SHP77 (cell line): ENCODE measurements at regions not wholly inside any gene's neighbourhood (a gene's known extent, or its start where the extent isn't known, plus 50 kb on each side); places are given as distances from the start of the nearest gene placed in this dataset.

Experiments
- DNase-seq, 2 experiments: peaks; one replicate each; lab custom pipeline; 2025; lab: John Stamatoyannopoulos, UW

GRCh38 chr13:106129273-106129672 lies 406.2 kb downstream of the EFNB2 start:
- DNase-seq = no peak

GRCh38 chr13:106122234-106122633 lies 413.2 kb downstream of the EFNB2 start:
- no peak for DNase-seq

- DNase-seq = no peak
Measured at GRCh38 chr13:106121173-106121754, 414.2 kb downstream of the EFNB2 start.

DNA sequence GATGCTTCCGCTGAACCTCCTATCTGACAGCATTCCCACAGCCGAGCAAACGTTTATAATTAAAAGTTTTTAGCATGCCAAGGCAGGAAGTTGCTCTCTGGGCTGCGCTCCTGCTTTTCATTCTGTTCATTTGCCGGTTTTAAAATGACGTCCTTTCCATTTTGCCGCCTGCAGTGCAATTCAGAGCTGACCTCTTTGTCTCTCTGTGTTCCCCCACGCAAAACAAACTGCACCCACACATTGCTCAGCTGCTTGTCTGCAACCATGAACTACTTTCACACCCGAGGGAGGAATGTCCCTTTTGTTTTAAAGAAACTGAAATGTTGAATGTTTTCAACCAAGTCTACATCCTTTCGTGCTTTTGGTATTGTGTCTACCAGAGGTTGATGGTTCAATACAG lies 416.5 kb downstream of the EFNB2 start:
- no peak for DNase-seq

DNA sequence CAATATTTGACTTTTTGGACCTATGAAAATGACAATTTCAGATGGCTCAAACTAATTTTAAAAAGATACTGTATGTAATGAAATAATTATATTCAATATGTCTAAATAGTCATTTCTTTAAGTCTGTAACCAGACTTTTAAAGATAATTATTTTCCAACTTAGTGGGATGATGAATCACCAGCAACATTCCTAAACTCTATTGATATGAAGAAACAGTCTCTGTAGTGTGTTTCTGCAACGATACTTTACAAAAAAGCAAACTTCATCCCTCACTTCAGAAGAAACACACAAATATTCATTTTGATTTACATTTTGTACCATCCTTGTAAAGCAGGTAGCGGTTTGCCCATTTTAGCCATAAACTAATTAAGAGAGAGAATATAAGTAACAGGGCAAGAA lies 417.4 kb downstream of the EFNB2 start:
- no peak for DNase-seq

DNA sequence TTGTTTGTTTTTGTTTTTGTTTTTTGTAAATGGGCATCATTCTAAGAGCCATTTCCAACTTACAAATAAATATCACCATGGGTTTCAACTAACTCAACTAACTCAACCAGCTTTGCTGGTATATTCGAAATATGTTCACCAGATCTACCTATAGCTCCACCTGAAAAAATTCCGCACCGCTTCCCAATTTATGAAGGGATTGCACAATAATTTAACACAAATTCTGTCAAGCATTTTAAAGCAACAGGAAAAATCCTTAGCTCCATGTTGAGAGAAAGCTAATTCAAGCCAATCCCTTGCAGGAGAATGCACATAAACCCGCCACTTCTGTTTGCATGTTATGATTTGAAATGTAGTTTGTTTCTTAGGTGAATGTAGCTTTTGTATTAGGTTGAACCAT lies 417.8 kb downstream of the EFNB2 start:
- no peak for DNase-seq

DNA sequence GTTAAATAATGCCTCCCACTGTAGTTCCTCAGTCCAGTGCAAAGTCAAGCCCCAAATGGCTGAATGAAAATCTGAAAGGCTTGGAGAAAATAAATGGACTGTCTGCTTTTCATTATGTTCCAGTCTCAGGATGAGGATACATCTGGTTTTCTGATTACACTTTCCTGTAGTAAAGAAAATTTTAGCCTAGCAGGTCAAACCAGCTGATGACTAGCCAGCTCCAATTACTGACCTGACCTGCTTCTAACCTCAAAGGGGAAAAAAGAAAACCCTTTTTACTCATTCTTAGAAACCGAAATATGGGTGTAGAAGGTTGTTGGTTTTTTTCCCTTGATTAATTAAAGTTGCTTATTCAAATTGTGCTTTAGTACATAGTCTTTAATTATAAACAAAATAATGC lies 418.4 kb downstream of the EFNB2 start:
- no peak for DNase-seq

GRCh38 chr13:106115081-106115480 lies 420.4 kb downstream of the EFNB2 start:
- no peak for DNase-seq

DNA sequence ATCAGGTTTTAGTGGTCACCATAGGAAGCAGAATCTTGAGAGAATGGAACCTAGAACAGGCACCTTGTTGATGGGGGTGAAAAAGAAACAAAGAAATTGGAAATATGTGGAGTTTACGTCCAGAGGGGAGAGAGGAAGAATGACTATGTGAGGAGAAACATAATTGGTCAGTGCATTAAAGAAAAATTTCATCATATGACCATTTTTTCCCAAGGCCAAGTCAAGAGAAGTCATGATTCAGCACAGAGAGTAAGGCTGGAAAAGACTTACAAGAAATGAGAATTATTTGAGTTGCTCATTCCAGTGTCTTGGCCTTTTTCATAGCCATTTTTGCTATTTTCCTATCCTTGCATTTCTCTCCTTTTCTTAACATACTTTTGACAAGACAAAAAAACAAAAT lies 421.7 kb downstream of the EFNB2 start:
- no peak for DNase-seq

DNA sequence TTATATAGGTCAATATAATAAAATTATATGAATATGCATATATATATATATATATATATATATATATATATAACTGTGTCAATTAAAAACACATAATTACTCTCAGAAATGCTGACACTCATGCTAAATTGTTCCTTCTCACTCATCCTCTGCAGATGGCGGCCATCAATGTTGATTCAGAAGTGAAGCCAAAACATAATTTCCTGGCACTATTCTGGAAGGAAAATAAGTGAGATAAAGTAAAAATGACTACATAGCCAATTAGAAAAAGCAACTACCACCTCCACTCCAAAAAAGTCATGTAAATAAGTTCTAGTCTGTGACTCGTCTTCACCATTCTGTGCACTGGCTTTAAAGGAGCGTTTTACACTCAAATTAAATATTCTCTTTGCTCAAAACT lies 423.3 kb downstream of the EFNB2 start:
- DNase-seq = no peak

DNA sequence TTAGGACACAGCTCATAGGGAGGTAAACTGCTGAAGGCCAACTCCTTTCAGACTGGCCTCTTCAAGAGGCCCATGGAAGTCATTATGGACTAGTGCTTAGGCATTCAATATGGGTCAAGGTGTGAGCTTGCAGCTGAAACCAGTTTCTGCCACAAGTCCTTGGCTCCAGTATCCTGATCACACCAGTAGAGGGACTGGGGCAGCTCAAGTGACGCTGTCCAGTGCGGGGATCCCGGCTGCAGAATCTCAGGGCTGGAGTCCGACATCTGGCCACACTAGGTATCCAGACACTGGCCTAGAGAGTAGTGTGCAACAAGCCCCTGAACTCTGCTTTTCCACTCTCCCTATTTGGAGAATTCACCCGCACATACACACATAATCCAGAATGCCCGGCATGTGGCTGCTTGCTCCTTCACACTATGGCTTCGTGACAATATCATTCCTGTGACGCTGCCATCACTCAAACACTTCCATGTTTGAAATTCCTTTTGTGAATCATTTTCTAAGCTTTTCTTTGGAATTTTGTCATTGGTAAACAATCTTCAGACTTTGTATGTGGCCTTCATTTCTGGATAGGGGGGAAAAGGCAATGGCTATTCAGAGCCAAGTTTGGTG lies 425.1 kb downstream of the EFNB2 start:
- no peak for DNase-seq

GRCh38 chr13:106109391-106109791 lies 426.1 kb downstream of the EFNB2 start:
- no peak for DNase-seq

GRCh38 chr13:106108346-106108745 lies 427.1 kb downstream of the EFNB2 start:
- DNase-seq = no peak

- DNase-seq = no peak
Measured at GRCh38 chr13:106107061-106107460, 428.4 kb downstream of the EFNB2 start.

GRCh38 chr13:106105153-106105552 lies 430.3 kb downstream of the EFNB2 start:
- DNase-seq = no peak

DNA sequence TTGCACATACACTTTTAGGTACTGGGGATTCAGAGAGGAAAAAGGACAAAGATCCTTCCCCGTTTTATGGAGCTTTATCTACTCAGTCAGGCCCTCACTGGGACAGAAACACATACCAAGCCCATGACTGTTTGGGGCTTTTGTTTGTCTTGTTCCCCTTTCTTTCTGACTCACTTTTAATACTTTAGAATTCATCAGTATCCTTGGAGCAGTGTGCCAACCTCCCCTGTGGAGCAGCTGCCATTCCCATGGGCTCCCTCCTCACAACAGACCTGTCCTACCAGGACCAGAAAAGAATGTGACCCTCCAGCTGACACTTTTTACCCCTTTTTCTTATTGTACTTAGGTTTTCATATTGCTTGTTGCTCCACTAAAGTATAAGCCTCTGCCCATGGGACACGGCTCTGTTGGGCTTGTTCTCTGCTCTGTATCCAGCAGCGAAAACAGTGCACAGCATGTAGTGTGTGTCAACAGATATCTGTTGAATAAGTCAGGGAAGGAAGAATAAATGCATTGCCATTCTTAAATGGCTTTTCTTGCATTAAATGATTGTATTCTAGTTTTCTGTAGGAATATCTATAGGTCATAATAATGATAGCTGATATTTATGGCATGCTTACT lies 431.1 kb downstream of the EFNB2 start:
- no peak for DNase-seq

- no peak for DNase-seq
Measured at GRCh38 chr13:106103779-106104178, 431.7 kb downstream of the EFNB2 start.

DNA sequence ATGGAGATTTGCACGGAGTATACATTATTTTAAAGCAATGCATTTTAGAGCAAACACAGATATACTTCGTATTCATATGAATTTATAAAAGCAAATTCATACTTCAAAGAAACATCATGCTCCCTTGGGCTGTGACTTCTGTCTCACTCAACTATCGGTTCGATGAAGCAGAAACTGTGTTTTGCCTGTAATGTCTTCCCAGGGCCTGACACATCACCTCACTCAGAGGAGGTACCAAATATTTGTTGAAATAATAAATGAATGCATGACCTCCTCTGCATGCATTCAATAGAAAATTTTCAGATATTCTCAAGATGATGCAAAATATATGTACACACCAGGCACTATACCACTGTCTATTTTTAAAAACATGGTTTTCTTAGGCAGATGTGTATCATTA lies 432.7 kb downstream of the EFNB2 start:
- no peak for DNase-seq

- no peak for DNase-seq
Measured at GRCh38 chr13:106101201-106101600, 434.3 kb downstream of the EFNB2 start.

- no peak for DNase-seq
Measured at GRCh38 chr13:106100171-106100919, 435.1 kb downstream of the EFNB2 start.

DNA sequence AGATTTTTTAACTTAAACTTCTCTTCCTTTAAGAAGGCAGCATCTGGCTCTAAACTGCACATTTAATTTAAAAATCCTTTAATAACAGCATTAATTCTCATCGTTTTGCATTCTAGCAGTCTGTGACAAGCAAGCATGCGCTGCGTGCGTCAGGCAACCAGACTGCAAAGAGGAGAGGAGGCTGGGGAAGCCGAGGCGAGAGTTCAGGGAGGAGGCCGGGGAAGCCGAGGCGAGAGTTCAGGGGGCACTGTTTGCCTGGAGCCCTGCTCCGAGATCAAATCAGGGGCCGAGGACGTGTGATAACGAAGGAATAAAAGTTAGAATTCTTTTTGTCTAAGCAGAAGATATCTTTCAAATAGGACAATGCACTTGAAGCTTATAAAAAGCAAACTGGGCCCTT lies 435.7 kb downstream of the EFNB2 start:
- DNase-seq = no peak

- no peak for DNase-seq
Measured at GRCh38 chr13:106098778-106099177, 436.7 kb downstream of the EFNB2 start.

- no peak for DNase-seq
Measured at GRCh38 chr13:106096661-106097092, 438.8 kb downstream of the EFNB2 start.
